Astrocyte of the spinal cord (primary cell): ENCODE measurements at regions not wholly inside any gene's neighbourhood (a gene's known extent, or its start where the extent isn't known, plus 50 kb on each side); places are given as distances from the start of the nearest gene placed in this dataset.

ENCODE experiments used
- DNase-seq: peaks from one replicate; pipeline ENCODE4 v3.0.0; 2011; ENCODE audit warnings: low read depth, low spot score
- H3K4me3 ChIP-seq: 2 replicates; pipeline ENCODE4 v1.5.1; 2011; ENCODE audit warnings: low read depth, mild to moderate bottlenecking, low read length, moderate library complexity
- in situ Hi-C: cut with HindIII; loops from 2 replicates; pipeline ENCODE4 v1.10.0; 2017; ENCODE audit warnings: low sequenced_read_pairs
- TF ChIP-seq, protein P1 (sequence below): IDR thresholded peaks from 2 replicates; pipeline ENCODE4 v1.5.1; 2012; ENCODE audit warnings: low read depth, mild to moderate bottlenecking, low read length, inconsistent platforms

- in situ Hi-C loops: no loop called here
- TF ChIP-seq, protein P1, sequence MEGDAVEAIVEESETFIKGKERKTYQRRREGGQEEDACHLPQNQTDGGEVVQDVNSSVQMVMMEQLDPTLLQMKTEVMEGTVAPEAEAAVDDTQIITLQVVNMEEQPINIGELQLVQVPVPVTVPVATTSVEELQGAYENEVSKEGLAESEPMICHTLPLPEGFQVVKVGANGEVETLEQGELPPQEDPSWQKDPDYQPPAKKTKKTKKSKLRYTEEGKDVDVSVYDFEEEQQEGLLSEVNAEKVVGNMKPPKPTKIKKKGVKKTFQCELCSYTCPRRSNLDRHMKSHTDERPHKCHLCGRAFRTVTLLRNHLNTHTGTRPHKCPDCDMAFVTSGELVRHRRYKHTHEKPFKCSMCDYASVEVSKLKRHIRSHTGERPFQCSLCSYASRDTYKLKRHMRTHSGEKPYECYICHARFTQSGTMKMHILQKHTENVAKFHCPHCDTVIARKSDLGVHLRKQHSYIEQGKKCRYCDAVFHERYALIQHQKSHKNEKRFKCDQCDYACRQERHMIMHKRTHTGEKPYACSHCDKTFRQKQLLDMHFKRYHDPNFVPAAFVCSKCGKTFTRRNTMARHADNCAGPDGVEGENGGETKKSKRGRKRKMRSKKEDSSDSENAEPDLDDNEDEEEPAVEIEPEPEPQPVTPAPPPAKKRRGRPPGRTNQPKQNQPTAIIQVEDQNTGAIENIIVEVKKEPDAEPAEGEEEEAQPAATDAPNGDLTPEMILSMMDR: no peak
- no peak overlapping the region for H3K4me3 ChIP-seq
- no peak for DNase-seq
Observed at GRCh38 chr7:18239212-18239611, 211.6 kb upstream of the PRPS1L1 start.

- TF ChIP-seq, protein P1: no peak
- H3K4me3 ChIP-seq: no peak overlapping the region
- in situ Hi-C loops: no loop called here
- DNase-seq: no peak
Observed at GRCh38 chr7:18241543-18242231, 214.0 kb upstream of the PRPS1L1 start.

GRCh38 chr7:18243731-18244130 is 216.1 kb upstream of the PRPS1L1 start:
- TF ChIP-seq, protein P1: no peak
- in situ Hi-C loops: no loop called here
- H3K4me3 ChIP-seq: no peak overlapping the region
- DNase-seq: no peak

DNA sequence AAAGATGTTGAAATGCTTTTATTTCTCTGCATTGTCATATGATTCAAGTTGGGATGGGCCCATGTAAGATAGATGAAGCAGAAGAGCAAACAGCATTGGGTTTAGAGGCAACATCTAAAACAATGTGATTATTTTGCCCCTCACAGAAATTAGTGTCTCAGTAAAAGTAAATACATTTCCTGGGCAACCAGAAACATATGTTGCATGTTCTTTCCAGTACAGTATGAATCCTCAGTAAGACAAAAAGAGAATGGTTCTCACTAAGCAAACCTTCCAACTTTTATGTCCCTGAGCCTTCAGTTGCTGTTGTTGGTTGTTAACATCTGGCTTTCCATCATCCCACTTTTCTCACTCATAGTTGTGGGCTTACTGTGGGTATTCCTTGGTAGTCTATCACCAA is 222.5 kb upstream of the PRPS1L1 start:
- in situ Hi-C loops: no loop called here
- TF ChIP-seq, protein P1: no peak
- no peak for DNase-seq
- H3K4me3 ChIP-seq: no peak overlapping the region

- TF ChIP-seq, protein P1: no peak
- DNase-seq: no peak
- in situ Hi-C loops: no loop called here
- no peak overlapping the region for H3K4me3 ChIP-seq
Observed at GRCh38 chr7:18257711-18258110, 230.1 kb upstream of the PRPS1L1 start.

DNA sequence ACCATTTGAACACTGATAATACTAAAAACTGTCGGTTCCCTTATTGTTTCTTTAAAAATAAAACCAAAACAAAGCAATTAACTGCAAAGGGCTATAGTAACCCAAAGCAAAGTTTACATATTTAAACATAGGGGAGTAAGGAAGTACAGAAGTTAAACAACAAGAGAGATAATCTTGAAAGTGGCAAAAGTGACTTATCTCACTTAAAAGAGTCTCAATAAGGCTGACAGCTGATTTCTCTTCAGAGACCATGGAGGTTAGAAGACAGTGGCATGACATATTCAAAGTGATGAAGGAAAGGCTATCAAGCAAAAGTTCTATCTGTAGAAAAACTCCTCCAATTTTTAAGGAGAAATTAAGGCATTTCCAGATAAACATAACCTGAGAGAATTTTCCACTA is 233.5 kb upstream of the HDAC9 start:
- in situ Hi-C loops: no loop called here
- no peak overlapping the region for H3K4me3 ChIP-seq
- TF ChIP-seq, protein P1: no peak
- DNase-seq: no peak
